Fibroblast of pulmonary artery (primary cell): ENCODE measurements at regions not wholly inside any gene's neighbourhood (a gene's known extent, or its start where the extent isn't known, plus 50 kb on each side); places are given as distances from the start of the nearest gene placed in this dataset.

ENCODE experiments used
- DNase-seq: peaks from one replicate; pipeline ENCODE4 v3.0.0-alpha.2; 2010; ENCODE audit warnings: low read depth
- H3K4me3 ChIP-seq: replicated peaks from 2 replicates; pipeline ENCODE4 v1.5.1; 2011; ENCODE audit warnings: low read depth, mild to moderate bottlenecking, control low read depth, low read length, moderate library complexity
- TF ChIP-seq, protein P1 (sequence below): IDR thresholded peaks from 2 replicates; pipeline ENCODE4 v1.5.1; 2011; ENCODE audit warnings: mild to moderate bottlenecking, control low read depth, low read length, inconsistent platforms; ENCODE audit errors: missing control alignments

DNA sequence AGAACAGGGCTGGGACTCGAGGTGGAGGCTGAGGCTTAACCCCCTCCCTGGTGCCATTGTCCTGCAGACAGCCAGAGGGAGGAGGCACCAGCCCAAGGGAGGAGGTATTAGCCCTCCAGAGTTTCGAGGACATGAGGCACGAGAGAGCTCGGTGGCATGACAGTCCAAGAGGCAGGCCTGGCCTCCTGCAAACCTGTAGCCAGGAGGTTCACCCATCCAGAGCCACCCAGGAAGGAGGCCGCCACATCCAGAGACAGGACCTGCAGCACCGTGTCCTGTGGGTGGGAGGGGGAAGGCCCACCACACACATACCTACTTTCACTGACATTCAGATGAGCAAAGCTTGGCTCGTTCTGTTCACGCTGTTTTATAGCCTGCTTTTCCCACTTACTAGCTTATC, 75.2 kb upstream of the ADAMTS2 start:
- no peak overlapping the region for H3K4me3 ChIP-seq
- TF ChIP-seq, protein P1, sequence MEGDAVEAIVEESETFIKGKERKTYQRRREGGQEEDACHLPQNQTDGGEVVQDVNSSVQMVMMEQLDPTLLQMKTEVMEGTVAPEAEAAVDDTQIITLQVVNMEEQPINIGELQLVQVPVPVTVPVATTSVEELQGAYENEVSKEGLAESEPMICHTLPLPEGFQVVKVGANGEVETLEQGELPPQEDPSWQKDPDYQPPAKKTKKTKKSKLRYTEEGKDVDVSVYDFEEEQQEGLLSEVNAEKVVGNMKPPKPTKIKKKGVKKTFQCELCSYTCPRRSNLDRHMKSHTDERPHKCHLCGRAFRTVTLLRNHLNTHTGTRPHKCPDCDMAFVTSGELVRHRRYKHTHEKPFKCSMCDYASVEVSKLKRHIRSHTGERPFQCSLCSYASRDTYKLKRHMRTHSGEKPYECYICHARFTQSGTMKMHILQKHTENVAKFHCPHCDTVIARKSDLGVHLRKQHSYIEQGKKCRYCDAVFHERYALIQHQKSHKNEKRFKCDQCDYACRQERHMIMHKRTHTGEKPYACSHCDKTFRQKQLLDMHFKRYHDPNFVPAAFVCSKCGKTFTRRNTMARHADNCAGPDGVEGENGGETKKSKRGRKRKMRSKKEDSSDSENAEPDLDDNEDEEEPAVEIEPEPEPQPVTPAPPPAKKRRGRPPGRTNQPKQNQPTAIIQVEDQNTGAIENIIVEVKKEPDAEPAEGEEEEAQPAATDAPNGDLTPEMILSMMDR: no peak
- no peak for DNase-seq

DNA sequence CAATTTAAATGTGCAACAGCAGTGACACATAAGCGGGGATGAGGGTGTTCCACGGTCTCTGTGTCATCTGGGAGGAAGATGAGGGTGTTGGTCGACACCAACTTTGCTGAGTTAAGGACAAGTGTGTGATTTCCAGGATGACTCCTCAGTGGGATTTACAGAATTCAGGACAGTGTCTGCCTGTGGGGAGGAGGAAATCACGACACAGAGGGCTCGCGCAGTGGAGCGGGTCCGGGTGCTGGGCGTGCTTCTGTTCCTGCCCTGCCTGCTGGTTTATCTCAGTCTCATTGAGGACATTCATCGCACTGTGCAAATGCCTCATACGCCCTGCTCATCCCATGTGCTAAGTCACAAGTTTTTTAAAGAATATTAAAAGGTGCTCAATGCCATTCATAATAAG, 73.7 kb upstream of the ADAMTS2 start:
- TF ChIP-seq, protein P1: no peak
- DNase-seq: no peak
- no peak overlapping the region for H3K4me3 ChIP-seq

DNA sequence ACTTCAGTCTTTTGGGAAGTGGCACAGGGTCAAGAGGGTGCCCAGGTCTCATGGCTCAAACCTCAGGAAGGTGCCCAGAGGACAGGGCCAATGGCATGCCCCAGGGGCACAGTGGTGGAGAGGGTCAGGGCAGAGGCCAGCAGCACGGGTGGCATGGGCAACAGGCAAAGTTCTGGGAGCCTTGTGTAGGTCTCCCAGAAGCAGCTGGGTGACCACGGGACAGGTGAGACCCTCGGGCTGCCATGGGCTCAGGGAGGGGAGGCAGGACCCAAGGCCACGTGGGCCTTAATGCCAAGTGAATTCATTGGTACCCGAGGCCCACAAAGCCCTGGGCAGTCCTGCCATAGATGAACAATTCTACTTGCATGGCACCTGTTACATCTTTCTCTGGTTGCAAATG, 72.4 kb upstream of the ADAMTS2 start:
- TF ChIP-seq, protein P1: no peak
- no peak for DNase-seq

DNA sequence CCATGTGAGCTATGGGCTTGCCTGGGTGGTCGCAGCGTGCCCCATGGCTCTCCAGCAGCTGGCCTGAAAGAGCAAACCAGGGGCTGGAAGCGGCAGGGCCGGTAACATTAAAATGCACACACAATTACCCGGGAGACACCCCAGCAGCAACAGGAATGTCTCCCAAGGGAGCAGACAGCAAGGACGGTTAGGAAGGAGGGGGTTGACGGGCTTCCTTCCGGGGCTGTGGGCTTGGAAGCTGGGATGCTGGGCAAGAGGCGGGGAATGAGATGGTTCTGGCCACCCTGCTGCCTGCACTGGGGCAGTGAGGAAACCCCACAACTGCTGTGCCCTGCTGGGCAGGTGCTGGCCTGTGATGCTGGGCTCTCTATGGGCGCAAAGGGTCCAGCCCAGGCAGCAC, 71.8 kb upstream of the ADAMTS2 start:
- H3K4me3 ChIP-seq: no peak overlapping the region
- no peak for DNase-seq
- TF ChIP-seq, protein P1: no peak

More for the DNA sequence above, 72.4 kb upstream of the ADAMTS2 start:
- H3K4me3 ChIP-seq: no peak overlapping the region

DNA sequence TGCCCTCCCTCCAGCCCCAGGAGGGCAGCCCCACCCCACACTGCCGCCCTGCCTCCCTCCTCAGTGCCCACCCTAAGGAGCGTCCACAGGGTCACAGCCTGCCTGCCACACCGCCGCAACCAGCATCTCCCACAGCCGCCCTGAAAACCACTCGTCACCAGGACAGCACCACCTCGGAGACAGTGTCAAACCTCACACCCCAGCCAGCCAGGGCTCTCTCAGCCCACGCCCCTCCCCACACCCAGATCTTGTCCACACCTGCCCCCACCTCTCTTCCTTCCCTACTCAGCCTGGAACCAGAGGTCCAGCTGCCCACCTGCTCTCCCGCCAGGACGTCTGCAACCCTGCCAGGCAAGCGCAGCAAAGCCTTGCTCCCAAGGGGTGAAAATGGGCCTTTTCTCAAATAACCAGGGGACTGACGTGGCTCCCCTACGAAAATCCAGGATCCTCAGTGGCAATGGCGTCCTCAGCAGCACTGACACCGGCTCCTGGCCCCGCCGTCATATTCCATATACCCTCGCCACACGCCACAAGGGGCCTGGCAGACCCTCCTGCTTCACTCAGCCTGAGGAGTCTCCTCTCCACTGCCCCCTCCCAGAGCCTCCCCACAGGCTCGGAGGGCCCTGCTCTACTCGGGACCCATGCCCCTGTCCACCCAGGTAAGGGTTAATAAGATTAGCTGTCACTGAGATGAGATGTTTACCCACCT, 71.0 kb upstream of the ADAMTS2 start:
- no peak for DNase-seq
- TF ChIP-seq, protein P1: no peak
- H3K4me3 ChIP-seq: no peak overlapping the region

DNA sequence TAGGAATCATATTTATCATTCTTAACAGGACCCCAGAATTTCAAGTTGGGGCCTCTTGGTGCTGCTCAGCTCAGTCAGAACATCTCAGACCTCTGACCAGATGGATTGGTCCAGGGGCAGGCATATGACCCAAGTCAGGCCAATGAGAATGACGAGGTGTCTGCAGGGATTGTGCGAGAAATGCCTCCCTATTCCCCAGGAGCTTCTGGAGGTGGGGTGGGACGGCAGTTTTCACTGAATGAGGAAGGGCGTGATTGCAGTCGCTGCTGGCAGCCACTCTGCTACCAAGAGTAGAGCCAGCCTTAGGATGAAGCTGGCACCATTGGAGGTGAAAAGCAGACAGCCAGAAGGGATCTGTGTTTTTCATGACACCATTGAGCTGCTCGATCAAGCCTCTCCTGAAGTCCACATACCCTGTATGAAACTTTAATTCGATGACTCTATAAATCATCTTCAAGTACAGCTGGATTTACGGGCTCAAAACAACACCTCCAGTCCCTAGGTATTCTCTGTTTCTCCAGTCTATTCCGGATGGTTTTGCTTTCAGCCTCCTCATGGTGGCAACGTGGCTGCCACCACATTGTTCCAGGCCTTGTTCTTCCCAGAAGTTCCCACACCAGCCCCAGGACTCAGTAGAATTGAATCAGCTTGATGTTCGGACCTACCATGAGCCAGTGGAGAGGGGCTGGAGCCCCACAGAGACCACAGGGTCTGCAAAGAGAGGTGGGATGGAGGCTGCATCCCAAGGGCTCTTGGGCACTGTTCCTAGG, 70.2 kb upstream of the ADAMTS2 start:
- no peak for DNase-seq
- no peak overlapping the region for H3K4me3 ChIP-seq
- TF ChIP-seq, protein P1: no peak
